Mucosa of descending colon (tissue), 3 donors: ENCODE measurements at regions not wholly inside any gene's neighbourhood (a gene's known extent, or its start where the extent isn't known, plus 50 kb on each side); places are given as distances from the start of the nearest gene placed in this dataset.
"Not testable (repeated sequence)": the region's sequence is repeated elsewhere in the genome, so short reads cannot be mapped to it uniquely, and the experiment has no call there.

Experiments used
- ATAC-seq: fragments of 200-7000 bp; cut with Tn5 transposase; one replicate; pipeline ENCODE4 v1.9.1; 2020; ENCODE audit warnings: mild to moderate bottlenecking, moderate library complexity
- DNase-seq, 3 donors: peaks; one replicate each; pipeline ENCODE4 v3.0.0-alpha.2; 2020
- H3K36me3 ChIP-seq: fragments of 200-600 bp; one replicate; pipeline ENCODE4 v1.8.0; 2021; ENCODE audit warnings: low read depth, mild to moderate bottlenecking
- H3K4me1 ChIP-seq: fragments of 200-600 bp; one replicate; pipeline ENCODE4 v1.8.0; 2021; ENCODE audit warnings: low read depth, mild to moderate bottlenecking
- H3K4me3 ChIP-seq: fragments of 200-600 bp; one replicate; pipeline ENCODE4 v1.8.0; 2021; ENCODE audit warnings: mild to moderate bottlenecking
- H3K9me3 ChIP-seq: fragments of 200-600 bp; one replicate; pipeline ENCODE4 v1.8.0; 2021; ENCODE audit warnings: mild to moderate bottlenecking
- intact Hi-C, 2 donors: fragments of 100-400 bp; cut with DNase I in 1 of 2; cut with micrococcal nuclease in 1 of 2; formaldehyde crosslinking; loops; one replicate each; pipeline versions ENCODE4 v1.11.0 to v1.11.1; 2022; cut with DNase I, micrococcal nuclease
- TF ChIP-seq, protein P1 (sequence below): fragments of 200-600 bp; IDR thresholded peaks from one replicate; pipeline ENCODE4 v1.8.0; 2022; ENCODE audit warnings: antibody characterized with exemption, mild to moderate bottlenecking
- donor health status: DM: no; HTN: no; CAD: no; lungs with moderate emphysema.
- donor health status: DM: no; HTN: no; CAD: no.
- donor health status: DM: no; HTN: yes; CAD: no.

DNA sequence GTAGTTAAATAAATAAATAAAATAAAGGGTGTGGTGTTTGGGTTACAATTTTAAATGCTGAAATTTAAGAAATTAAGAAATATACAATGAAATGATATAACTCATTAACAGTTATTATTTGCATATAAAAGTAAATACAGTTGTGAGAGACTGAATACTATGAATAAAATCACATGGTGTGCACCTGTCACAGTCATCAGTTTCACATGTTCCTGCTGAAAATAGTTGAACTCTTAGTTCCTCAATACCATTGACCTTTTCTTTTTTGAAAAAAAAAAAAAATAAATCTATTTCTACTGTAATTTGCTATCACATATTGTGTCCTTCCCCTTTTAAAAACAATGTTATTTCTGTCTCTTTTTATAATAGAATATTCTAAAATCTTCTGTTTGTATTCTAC lies 130.9 kb upstream of the CHD1 start:
- no peak for ATAC-seq
- Histone ChIP-seq H3K4me3 (no peak overlapping the region), H3K9me3 (no peaks in the 10 kb centered on the region), H3K36me3 (no peaks in the 10 kb centered on the region), H3K4me1 (no peaks in the 10 kb centered on the region)
- DNase-seq: no peak
- intact Hi-C loops: loop anchor here in 1 of 2 donors (10.0 kb wide), 1 partner anchor 155 kb away; no protein-coding TSS in a partner anchor
- TF ChIP-seq, protein P1, sequence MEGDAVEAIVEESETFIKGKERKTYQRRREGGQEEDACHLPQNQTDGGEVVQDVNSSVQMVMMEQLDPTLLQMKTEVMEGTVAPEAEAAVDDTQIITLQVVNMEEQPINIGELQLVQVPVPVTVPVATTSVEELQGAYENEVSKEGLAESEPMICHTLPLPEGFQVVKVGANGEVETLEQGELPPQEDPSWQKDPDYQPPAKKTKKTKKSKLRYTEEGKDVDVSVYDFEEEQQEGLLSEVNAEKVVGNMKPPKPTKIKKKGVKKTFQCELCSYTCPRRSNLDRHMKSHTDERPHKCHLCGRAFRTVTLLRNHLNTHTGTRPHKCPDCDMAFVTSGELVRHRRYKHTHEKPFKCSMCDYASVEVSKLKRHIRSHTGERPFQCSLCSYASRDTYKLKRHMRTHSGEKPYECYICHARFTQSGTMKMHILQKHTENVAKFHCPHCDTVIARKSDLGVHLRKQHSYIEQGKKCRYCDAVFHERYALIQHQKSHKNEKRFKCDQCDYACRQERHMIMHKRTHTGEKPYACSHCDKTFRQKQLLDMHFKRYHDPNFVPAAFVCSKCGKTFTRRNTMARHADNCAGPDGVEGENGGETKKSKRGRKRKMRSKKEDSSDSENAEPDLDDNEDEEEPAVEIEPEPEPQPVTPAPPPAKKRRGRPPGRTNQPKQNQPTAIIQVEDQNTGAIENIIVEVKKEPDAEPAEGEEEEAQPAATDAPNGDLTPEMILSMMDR: no peak

DNA sequence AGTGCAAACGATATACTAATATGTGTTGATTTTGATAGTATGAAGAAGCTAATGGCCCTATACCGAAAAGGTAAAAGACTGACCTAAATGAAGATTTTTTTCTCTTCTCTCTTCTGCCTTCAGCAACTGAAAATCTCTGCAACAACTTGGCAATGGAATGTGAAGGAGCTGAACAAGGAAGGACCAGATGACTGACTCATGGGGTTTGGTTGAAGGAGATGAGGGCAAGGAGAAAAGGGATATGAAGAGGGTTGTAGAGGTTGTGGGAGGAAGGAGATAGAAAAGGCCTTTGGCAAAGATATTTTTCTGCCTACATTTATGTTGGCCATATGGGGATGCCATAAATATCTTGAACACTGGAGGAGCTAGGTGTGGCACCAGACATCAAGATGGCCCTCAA lies 129.7 kb upstream of the CHD1 start:
- Histone ChIP-seq H3K4me1 (no peaks in the 10 kb centered on the region), H3K36me3 (no peaks in the 10 kb centered on the region), H3K4me3 (no peak overlapping the region), H3K9me3 (no peaks in the 10 kb centered on the region)
- DNase-seq: no peak
- ATAC-seq: no peak
- intact Hi-C loops: no loop called here
- TF ChIP-seq, protein P1: no peak

DNA sequence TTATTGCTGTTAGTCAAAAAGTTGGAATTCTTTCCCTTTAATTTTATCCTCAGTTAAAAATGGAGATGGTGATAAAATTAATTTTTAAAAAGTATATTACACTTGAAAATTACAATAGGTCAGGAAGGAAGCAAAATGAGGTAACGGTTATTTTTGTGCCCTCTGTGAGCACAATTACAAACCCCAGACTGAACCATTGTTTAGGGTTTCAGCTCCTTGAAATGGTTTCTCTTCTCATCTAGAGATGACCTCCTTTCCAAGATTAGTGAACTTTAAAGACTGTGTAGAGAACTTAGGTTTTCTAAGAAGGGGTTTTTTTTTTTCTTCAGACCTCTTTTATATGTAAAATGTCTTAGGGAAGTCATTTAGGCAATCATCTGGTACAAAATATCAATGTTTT lies 126.2 kb upstream of the CHD1 start:
- H3K4me3 ChIP-seq: no peak overlapping the region
- intact Hi-C loops: no loop called here
- no peaks in the 10 kb centered on the region for H3K9me3 ChIP-seq
- ATAC-seq (no peak), DNase-seq (no peak)
- no peaks in the 10 kb centered on the region for H3K4me1 ChIP-seq
- TF ChIP-seq, protein P1: no peak
- H3K36me3 ChIP-seq: no peaks in the 10 kb centered on the region

DNA sequence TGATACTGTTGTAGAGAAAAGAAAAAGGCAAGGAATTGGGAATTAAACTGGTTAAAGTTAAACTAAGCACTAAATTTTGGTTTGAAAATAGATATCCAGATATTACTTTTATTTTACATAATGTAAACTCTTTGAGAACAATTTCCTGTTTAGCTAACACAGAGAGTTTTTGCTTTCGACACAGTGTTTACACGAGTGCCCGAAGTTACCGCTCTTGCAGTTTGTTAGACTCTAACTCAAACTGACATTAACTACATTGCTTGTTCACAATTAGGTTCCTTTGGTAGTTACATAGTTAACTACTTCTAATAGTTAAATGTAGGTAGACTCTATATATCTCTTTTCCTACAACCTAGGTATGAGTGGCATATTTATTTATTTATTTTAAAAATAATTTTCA lies 117.1 kb upstream of the CHD1 start:
- intact Hi-C loops: no loop called here
- TF ChIP-seq, protein P1: no peak
- H3K4me3 ChIP-seq: no peak overlapping the region
- no peak for ATAC-seq
- no peak for DNase-seq
- no peaks in the 10 kb centered on the region for H3K9me3 ChIP-seq
- no peaks in the 10 kb centered on the region for H3K36me3 ChIP-seq
- no peaks in the 10 kb centered on the region for H3K4me1 ChIP-seq

DNA sequence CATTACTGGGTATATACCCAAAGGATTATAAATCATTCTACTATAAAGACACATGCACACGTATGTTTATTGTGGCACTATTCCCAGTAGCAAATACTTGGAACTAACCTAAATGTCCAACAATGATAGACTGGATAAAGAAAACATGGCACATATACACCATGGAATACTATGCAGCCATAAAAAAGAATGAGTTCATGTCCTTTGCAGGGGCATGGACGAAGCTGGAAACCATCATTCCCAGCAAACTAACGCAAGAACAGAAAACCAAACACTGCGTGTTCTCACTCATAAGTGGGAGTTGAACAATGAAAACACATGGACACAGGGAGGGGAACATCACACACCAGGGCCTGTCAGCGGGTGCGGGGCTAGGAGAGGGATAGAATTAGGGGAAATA lies 114.5 kb upstream of the CHD1 start:
- DNase-seq, ATAC-seq, intact Hi-C loops, H3K4me1 ChIP-seq, H3K36me3 ChIP-seq, H3K4me3 ChIP-seq, H3K9me3 ChIP-seq: not testable (repeated sequence)

DNA sequence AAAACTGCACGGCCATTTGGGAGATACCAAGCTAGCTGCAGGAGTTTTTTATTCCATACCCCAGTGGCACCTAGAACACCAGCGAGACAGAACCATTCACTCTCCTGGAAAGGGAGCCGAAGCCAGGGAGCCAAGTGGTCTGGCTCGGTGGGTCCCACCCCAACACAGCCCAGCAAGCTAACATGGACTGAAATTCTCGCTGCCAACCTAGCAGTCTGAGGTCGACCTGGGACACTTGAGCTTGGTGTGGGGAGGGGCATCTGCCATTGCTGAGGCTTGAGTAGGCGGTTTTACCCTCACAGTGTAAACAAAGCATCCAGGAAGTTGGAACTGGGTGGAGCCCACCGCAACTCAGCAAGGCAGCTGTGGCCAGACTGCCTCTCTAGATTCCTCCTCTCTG lies 108.9 kb upstream of the CHD1 start:
- H3K4me1 ChIP-seq: peaks cover 25% of the 10 kb centered on the region
- no peaks in the 10 kb centered on the region for H3K36me3 ChIP-seq
- H3K9me3 ChIP-seq: no peaks in the 10 kb centered on the region
- TF ChIP-seq, protein P1: no peak
- ATAC-seq: peak; percentile 52
- intact Hi-C loops: loop anchor here in 1 of 2 donors (10.0 kb wide), 1 partner anchor 133 kb away; no protein-coding TSS in a partner anchor
- H3K4me3 ChIP-seq: no peak overlapping the region
- DNase-seq: peak; percentile 74 to 83 (median 79)
